Panc1 (cell line): ENCODE measurements at regions not wholly inside any gene's neighbourhood (a gene's known extent, or its start where the extent isn't known, plus 50 kb on each side); places are given as distances from the start of the nearest gene placed in this dataset.

Experiments
- ATAC-seq: fragments of 200-7000 bp; cut with Tn5 transposase; 2 replicates; pipeline ENCODE4 v1.9.1; 2020; ENCODE audit warnings: mild to moderate bottlenecking, moderate library complexity
- BruUV-seq: library from RNA; stranded (reverse); fragments of 400-500 nt; replicated peaks from 2 replicates; lab custom pipeline; 2021; lab: Mats Ljungman, UMichigan
- CTCF ChIA-PET: fragments of 300-600 bp; sonication (Branson Sonifier 250); formaldehyde crosslinking; loops from one replicate; lab custom pipeline; 2022; ENCODE audit warnings: antibody characterized with exemption; lab: Charles Lee
- POLR2A ChIA-PET: fragments of 300-600 bp; sonication (Branson Sonifier 250); formaldehyde crosslinking; loops from one replicate; lab custom pipeline; 2022; ENCODE audit warnings: antibody characterized with exemption; lab: Charles Lee
- DNase-seq: peaks from one replicate; pipeline ENCODE4 v3.0.0-alpha.2; 2010; ENCODE audit warnings: low read depth, low spot score
- H3K27ac ChIP-seq: 2 replicates; pipeline ENCODE4 v1.5.1; 2011; ENCODE audit warnings: mild to moderate bottlenecking, low read length, inconsistent platforms
- H3K27me3 ChIP-seq: fragments of 200-500 bp; sonication (Bioruptor generic); 2 replicates; pipeline ENCODE4 v1.6.0; 2014; ENCODE audit warnings: low read length, inconsistent platforms; ENCODE audit not compliant: control insufficient read depth, insufficient read depth
- H3K36me3 ChIP-seq: fragments of 200-500 bp; sonication (Bioruptor generic); 2 replicates; pipeline ENCODE4 v1.5.1; 2014; ENCODE audit warnings: inconsistent platforms, mild to moderate bottlenecking, low read length, moderate library complexity; ENCODE audit not compliant: control insufficient read depth, insufficient read depth
- H3K4me1 ChIP-seq: 2 replicates; pipeline ENCODE4 v1.5.1; 2011; ENCODE audit warnings: inconsistent platforms, mild to moderate bottlenecking, low read length, moderate library complexity; ENCODE audit not compliant: control insufficient read depth, insufficient read depth
- H3K4me3 ChIP-seq, 2 experiments: 2 replicates each; pipeline ENCODE4 v1.5.1; 2011 to 2012; ENCODE audit warnings: low read depth in 2 of 2, low read length in 2 of 2, mild to moderate bottlenecking in 2 of 2, inconsistent platforms in 1 of 2, moderate library complexity in 1 of 2
- H3K9me3 ChIP-seq: fragments of 200-500 bp; sonication (Bioruptor generic); 2 replicates; pipeline ENCODE4 v1.5.1; 2014; ENCODE audit warnings: low read depth, mild to moderate bottlenecking, inconsistent platforms, low read length, moderate library complexity; ENCODE audit not compliant: control insufficient read depth, insufficient read depth
- POLR2AphosphoS5 ChIP-seq: IDR thresholded peaks from 2 replicates; pipeline ENCODE4 v1.6.1; 2012; ENCODE audit warnings: mild to moderate bottlenecking, low read depth, low read length, moderate library complexity
- SIN3A ChIP-seq: IDR thresholded peaks from 2 replicates; pipeline ENCODE4 v1.6.1; 2012; ENCODE audit warnings: low read depth, mild to moderate bottlenecking, low read length, moderate library complexity, borderline replicate concordance; ENCODE audit not compliant: insufficient read depth
- TCF7L2 ChIP-seq: IDR thresholded peaks from 2 replicates; pipeline ENCODE4 v1.6.1; 2011; ENCODE audit warnings: mild to moderate bottlenecking, low read depth, low read length, inconsistent platforms
- in situ Hi-C: cut with HindIII; loops from 2 replicates; pipeline ENCODE4 v1.10.0; 2016; ENCODE audit warnings: low sequenced_read_pairs, low pct_unique_long_range_greater_than_20kb
- intact Hi-C: fragments of 100-400 bp; cut with micrococcal nuclease; formaldehyde crosslinking; loops from one replicate; pipeline ENCODE4 v1.10.0; 2022; ENCODE audit not compliant: unreplicated experiment
- TF ChIP-seq, protein P1 (sequence below): fragments of 450-650 bp; IDR thresholded peaks from 2 replicates; pipeline ENCODE4 v1.5.1; 2017; ENCODE audit warnings: mild to moderate bottlenecking
- TF ChIP-seq, protein P2 (sequence below), 2 experiments: IDR thresholded peaks; 2 replicates each; pipeline ENCODE4 v1.6.1; 2011 to 2012; ENCODE audit warnings: low read depth in 2 of 2, control low read depth in 1 of 2, low read length in 1 of 2, mild to moderate bottlenecking in 1 of 2, moderate library complexity in 1 of 2; ENCODE audit not compliant: insufficient read depth in 1 of 2

DNA sequence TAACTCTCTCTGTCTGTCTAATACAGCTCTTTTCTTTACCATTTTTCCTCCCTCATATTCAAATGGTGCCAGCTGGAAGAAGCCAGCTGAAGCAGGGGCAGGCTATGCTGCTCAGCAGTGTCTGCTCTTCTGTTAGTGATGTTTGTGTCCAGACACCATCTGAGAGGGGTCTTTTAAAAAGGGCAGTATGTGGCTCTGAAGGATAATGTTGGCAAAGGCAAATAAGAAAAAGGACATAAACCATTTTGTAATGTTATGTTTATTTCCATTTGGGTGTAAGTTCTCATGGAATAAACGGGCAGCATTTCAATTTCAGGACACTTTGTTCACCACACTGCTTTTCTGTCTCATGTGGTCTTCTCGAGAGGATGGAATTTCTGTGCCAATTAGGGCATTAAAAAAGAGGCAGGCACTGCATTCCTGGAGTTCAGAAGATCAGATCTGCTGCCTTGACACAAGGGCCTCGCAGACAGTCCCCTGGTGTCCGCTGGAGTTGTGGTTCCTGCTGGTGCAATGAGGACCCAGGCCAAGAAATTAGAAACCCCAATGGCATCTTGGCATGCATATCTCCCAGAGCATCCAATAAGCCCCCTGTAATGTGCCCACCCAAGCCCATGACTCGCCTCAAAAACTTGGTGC, 109.0 kb upstream of the ELMO1 start:
- CTCF ChIA-PET, result no interaction called here
- in situ Hi-C loops (no loop called here), intact Hi-C loops (no loop called here)
- BruUV-seq, result no TSS peak
- H3K4me3 ChIP-seq, result no peak overlapping the region
- H3K27me3 ChIP-seq, result no peaks in the 10 kb centered on the region
- H3K9me3 ChIP-seq, result no peaks in the 10 kb centered on the region
- POLR2A ChIA-PET, result no interaction called here
- TF ChIP-seq SIN3A (no peak), POLR2AphosphoS5 (no peak)
- no peaks in the 10 kb centered on the region for H3K4me1 ChIP-seq
- no peak for ATAC-seq
- no peak overlapping the region for H3K27ac ChIP-seq
- no peak for DNase-seq
- no peaks in the 10 kb centered on the region for H3K36me3 ChIP-seq

DNA sequence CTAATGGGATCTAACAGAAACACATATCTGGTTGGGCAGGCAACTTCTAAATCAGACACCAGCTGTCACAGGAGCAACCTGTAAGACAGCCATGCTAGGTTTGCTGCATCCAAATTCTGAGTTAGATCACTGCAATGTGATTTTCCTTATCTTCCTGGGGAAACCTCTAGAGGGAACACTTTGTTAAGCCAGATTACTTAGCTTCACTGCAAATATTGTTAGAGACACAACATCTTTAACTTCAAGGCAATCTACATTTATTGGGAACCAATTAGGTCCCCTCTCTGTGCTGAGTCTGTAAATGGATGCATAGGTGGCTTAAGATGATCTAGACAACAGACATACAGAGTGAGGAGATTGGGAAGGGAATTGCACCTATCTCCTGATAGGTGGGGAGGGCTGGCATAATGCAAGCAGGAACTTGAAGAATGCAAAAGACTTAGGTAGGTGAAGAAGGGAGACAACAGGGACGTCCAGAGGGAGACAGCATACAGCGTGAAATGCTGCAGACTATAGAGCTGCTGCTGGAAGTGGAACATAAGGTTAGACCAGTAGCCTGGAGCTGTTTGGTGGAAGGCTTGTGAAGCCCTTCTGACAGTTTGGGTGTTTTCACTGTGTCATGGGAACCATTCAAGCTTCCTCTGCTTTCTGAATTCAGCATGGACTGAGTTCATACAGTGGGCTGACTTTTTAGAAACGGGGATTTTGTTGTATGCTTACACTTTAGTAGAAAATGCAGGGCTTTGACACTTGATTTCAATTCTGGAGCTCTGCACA, 109.8 kb upstream of the ELMO1 start:
- CTCF ChIA-PET, result no interaction called here
- intact Hi-C loops (no loop called here), in situ Hi-C loops (no loop called here)
- Histone ChIP-seq H3K4me1 (no peaks in the 10 kb centered on the region), H3K4me3 (no peak overlapping the region), H3K27ac (no peak overlapping the region), H3K36me3 (no peaks in the 10 kb centered on the region), H3K9me3 (no peaks in the 10 kb centered on the region), H3K27me3 (no peaks in the 10 kb centered on the region)
- no peak for TF ChIP-seq SIN3A
- TF ChIP-seq, protein P1, sequence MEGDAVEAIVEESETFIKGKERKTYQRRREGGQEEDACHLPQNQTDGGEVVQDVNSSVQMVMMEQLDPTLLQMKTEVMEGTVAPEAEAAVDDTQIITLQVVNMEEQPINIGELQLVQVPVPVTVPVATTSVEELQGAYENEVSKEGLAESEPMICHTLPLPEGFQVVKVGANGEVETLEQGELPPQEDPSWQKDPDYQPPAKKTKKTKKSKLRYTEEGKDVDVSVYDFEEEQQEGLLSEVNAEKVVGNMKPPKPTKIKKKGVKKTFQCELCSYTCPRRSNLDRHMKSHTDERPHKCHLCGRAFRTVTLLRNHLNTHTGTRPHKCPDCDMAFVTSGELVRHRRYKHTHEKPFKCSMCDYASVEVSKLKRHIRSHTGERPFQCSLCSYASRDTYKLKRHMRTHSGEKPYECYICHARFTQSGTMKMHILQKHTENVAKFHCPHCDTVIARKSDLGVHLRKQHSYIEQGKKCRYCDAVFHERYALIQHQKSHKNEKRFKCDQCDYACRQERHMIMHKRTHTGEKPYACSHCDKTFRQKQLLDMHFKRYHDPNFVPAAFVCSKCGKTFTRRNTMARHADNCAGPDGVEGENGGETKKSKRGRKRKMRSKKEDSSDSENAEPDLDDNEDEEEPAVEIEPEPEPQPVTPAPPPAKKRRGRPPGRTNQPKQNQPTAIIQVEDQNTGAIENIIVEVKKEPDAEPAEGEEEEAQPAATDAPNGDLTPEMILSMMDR, result no peak; the same call in 1 of the 2 replicates
- TF ChIP-seq, protein P2, sequence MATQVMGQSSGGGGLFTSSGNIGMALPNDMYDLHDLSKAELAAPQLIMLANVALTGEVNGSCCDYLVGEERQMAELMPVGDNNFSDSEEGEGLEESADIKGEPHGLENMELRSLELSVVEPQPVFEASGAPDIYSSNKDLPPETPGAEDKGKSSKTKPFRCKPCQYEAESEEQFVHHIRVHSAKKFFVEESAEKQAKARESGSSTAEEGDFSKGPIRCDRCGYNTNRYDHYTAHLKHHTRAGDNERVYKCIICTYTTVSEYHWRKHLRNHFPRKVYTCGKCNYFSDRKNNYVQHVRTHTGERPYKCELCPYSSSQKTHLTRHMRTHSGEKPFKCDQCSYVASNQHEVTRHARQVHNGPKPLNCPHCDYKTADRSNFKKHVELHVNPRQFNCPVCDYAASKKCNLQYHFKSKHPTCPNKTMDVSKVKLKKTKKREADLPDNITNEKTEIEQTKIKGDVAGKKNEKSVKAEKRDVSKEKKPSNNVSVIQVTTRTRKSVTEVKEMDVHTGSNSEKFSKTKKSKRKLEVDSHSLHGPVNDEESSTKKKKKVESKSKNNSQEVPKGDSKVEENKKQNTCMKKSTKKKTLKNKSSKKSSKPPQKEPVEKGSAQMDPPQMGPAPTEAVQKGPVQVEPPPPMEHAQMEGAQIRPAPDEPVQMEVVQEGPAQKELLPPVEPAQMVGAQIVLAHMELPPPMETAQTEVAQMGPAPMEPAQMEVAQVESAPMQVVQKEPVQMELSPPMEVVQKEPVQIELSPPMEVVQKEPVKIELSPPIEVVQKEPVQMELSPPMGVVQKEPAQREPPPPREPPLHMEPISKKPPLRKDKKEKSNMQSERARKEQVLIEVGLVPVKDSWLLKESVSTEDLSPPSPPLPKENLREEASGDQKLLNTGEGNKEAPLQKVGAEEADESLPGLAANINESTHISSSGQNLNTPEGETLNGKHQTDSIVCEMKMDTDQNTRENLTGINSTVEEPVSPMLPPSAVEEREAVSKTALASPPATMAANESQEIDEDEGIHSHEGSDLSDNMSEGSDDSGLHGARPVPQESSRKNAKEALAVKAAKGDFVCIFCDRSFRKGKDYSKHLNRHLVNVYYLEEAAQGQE (IDR thresholded peaks at IDR 0.05; ENCODE audit: insufficient read depth in 1 of 2, low read depth in 2 of 2, low read length in 1 of 2), result no peak
- TF ChIP-seq TCF7L2, result no peak
- TF ChIP-seq POLR2AphosphoS5, result no peak
- ATAC-seq, result no peak
- no TSS peak for BruUV-seq
- no peak for DNase-seq
- POLR2A ChIA-PET, result interaction anchor here (0.7 kb wide), 1 partner anchor 16 kb away, joined by 3 read pairs; no protein-coding TSS in a partner anchor

DNA sequence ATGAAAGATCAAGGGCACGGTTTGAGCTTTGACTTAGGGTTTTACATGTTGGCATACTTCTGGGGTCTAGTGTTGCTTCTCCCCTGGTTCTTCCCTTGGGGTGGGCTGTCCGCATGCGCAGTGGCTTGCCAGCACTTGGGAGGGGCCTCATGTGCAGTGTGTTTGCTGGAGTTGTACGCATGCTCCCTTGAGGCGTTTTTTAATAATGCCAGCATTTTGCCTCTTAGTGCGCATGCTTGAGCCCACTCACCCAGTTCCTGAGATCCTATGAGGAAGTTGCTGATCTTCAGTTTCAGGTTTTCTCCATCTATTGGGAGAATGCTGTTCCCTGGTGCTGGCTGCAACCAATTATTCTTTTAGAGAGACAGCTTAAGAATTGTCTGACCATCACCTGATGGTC, 113.4 kb upstream of the GPR141 start:
- in situ Hi-C loops, result no loop called here
- CTCF ChIA-PET, result no interaction called here
- intact Hi-C loops, result no loop called here
- DNase-seq (no peak), ATAC-seq (no peak)
- Histone ChIP-seq H3K4me1 (no peaks in the 10 kb centered on the region), H3K27ac (no peak overlapping the region), H3K9me3 (no peaks in the 10 kb centered on the region), H3K4me3 (no peak overlapping the region), H3K36me3 (no peaks in the 10 kb centered on the region), H3K27me3 (no peaks in the 10 kb centered on the region)
- no TSS peak for BruUV-seq
- POLR2A ChIA-PET, result no interaction called here
- TF ChIP-seq POLR2AphosphoS5 (no peak), SIN3A (no peak), TCF7L2 (no peak)
- TF ChIP-seq, protein P2 (IDR thresholded peaks at IDR 0.05; ENCODE audit: insufficient read depth in 1 of 2, low read depth in 2 of 2, low read length in 1 of 2), result no peak
- TF ChIP-seq, protein P1, result no peak
